ENCODE measurements at regions not wholly inside any gene's neighbourhood (a gene's known extent, or its start where the extent isn't known, plus 50 kb on each side); places are given as distances from the start of the nearest gene placed in this dataset.

DNA sequence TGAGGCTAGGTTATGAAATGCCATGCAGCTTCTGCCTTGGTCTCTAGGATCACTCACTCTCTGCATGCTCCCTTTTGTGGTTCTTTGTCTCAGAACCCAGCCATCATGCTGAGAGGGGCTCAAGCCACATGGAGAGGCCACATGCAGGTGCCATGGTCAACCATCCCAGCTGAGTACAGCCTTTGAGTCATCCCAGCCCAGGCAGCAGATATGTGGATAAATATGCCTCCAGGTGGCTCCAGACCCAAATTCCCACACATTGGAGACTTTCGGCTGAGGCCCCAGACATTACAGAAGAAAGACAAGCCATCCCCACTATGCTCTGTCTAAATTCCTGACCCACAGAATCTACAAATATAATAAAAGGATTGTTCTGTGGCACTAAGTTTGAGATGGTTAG is 102.0 kb downstream of the LHX9 start:
- no peak for DNase-seq (ENCODE audit: low spot score in 2 of 2)
- intact Hi-C loops (cut with DNase I; ENCODE audit: low total_unique reads) = no loop called here
- no peak overlapping the region for H3K4me3 ChIP-seq (ENCODE audit: low read depth, poor library complexity, severe bottlenecking)
- TF ChIP-seq POLR2A (IDR thresholded peaks at IDR 0.05) = no peak
- TF ChIP-seq, protein P1, sequence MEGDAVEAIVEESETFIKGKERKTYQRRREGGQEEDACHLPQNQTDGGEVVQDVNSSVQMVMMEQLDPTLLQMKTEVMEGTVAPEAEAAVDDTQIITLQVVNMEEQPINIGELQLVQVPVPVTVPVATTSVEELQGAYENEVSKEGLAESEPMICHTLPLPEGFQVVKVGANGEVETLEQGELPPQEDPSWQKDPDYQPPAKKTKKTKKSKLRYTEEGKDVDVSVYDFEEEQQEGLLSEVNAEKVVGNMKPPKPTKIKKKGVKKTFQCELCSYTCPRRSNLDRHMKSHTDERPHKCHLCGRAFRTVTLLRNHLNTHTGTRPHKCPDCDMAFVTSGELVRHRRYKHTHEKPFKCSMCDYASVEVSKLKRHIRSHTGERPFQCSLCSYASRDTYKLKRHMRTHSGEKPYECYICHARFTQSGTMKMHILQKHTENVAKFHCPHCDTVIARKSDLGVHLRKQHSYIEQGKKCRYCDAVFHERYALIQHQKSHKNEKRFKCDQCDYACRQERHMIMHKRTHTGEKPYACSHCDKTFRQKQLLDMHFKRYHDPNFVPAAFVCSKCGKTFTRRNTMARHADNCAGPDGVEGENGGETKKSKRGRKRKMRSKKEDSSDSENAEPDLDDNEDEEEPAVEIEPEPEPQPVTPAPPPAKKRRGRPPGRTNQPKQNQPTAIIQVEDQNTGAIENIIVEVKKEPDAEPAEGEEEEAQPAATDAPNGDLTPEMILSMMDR (IDR thresholded peaks at IDR 0.05) = no peak
- 83 to 91% methylated on average over 1 of the region's 1 CpG for WGBS, 2 donors

DNA sequence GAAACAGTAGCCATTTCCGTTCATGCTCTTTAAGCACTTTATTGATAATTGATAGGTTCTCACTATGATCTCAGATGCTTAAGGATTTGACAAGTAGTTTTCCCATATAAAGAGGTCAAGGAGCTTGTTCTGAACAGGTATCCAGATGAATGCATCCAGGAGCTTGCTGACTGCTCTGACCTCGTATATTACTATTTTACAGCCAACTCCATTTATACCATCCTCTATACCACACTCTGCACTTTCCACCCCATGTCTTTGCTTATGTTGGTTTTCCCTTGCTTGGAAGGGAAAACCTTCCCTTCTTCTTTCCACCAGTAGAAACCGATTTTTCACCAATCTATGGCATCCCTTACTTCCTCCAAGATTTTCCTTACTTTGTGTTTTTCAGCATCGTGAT is 107.2 kb downstream of the LHX9 start:
- no peak for TF ChIP-seq POLR2A (IDR thresholded peaks at IDR 0.05)
- TF ChIP-seq, protein P1 (IDR thresholded peaks at IDR 0.05) = no peak
- intact Hi-C loops (cut with DNase I; ENCODE audit: low total_unique reads) = no loop called here
- WGBS, 2 donors = 66 to 68% methylated on average over 4 of the region's 4 CpGs
- no peak for DNase-seq (ENCODE audit: low spot score in 2 of 2)
- no peak overlapping the region for H3K4me3 ChIP-seq (ENCODE audit: low read depth, poor library complexity, severe bottlenecking)

DNA sequence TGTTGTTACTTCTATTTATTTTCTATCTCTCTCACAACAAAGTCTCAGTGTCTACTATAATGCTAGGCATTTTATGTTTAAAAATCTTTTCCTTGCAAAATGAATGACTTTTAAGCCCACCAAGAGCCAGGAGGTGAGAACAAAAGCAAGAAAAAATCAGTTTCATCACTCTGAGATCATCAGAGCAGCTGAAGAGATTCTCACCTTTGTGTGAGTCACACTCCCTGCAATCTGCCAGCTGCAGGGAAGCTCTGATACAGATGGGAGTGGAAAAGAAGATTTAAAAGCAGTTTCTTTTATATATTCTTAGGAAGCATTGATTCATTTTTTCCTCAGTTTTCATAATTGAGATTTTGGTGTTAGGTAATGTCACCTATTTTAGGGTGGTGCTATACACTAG is 107.6 kb downstream of the LHX9 start:
- intact Hi-C loops (cut with DNase I; ENCODE audit: low total_unique reads) = no loop called here

DNA sequence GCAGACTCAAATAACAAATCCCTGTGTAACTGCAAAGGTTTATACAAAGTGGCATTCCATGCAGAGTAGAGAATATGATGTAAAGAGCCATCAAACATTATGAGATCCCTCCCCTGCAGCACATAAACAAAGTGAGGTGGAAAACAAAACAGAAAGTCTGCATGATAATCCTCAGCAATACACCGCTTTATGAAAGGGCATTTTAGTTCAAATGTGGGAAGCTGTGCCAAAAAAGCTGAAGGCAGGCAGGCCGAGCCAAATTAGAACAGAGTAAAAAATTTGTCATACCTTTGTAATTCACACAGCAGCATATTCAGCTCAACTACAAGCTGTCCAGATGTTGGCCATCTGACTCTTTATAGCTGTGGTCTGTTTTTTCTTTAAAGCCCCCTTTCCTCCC is 113.5 kb downstream of the LHX9 start:
- WGBS, 2 donors = 18 to 31% methylated on average over 2 of the region's 2 CpGs
- intact Hi-C loops (cut with DNase I; ENCODE audit: low total_unique reads) = no loop called here
- H3K4me3 ChIP-seq (ENCODE audit: low read depth, poor library complexity, severe bottlenecking) = no peak overlapping the region
- TF ChIP-seq, protein P1 (IDR thresholded peaks at IDR 0.05) = no peak
- no peak for TF ChIP-seq POLR2A (IDR thresholded peaks at IDR 0.05)
- no peak for DNase-seq (ENCODE audit: low spot score in 2 of 2)

More for the DNA sequence above, 107.6 kb downstream of the LHX9 start:
- H3K4me3 ChIP-seq (ENCODE audit: low read depth, poor library complexity, severe bottlenecking) = no peak overlapping the region
- no peak for TF ChIP-seq POLR2A (IDR thresholded peaks at IDR 0.05)
- TF ChIP-seq, protein P1 (IDR thresholded peaks at IDR 0.05) = no peak
- no peak for DNase-seq (ENCODE audit: low spot score in 2 of 2)

DNA sequence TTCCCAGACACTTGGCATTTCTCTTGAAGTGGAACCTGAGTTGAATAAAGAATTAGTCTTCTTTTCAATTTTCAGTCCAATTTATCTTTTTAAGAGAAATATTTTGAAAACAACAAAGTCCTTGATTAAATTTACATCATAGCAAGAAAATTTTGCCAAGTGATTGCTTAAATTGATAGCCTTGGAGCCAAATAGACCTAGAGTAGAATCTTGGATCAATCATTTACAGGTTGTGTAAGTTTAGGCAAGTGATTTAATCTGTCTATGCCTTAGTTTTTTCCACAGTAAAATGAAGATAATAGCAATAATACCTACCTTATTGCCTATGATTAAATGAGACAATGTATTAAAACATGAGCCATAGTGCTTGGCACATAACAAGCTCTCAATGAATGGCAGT is 113.9 kb downstream of the LHX9 start:
- TF ChIP-seq POLR2A (IDR thresholded peaks at IDR 0.05) = no peak
- TF ChIP-seq, protein P1 (IDR thresholded peaks at IDR 0.05) = no peak
- no peak overlapping the region for H3K4me3 ChIP-seq (ENCODE audit: low read depth, poor library complexity, severe bottlenecking)
- DNase-seq (ENCODE audit: low spot score in 2 of 2) = no peak
- intact Hi-C loops (cut with DNase I; ENCODE audit: low total_unique reads) = no loop called here

DNA sequence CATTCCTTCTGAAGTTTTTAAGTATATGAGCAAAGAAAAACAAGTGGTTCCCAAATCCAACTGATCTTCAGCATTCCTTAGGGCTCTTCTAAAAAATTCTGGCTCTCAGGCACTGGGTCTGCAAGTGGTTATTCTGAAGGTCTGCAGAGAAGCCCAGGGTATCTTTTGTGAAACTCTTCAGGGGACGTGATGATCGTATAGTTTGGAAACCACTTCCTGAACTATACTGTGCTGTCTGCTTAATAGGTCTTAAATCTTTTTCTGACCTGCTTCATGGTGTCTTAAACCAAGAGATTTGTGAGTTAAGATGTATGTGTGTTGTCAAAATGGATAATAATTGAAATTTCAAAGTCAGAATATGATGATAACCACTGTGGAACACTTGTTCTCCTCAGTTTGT is 115.5 kb downstream of the LHX9 start:
- WGBS, 2 donors = 29 to 35% methylated on average over 2 of the region's 2 CpGs
- DNase-seq (ENCODE audit: low spot score in 2 of 2) = no peak
- H3K4me3 ChIP-seq (ENCODE audit: low read depth, poor library complexity, severe bottlenecking) = no peak overlapping the region
- intact Hi-C loops (cut with DNase I; ENCODE audit: low total_unique reads) = no loop called here
- no peak for TF ChIP-seq POLR2A (IDR thresholded peaks at IDR 0.05)
- TF ChIP-seq, protein P1 (IDR thresholded peaks at IDR 0.05) = no peak

Data from lower leg skin (tissue), 4 donors.